HG03097 (cell line): ENCODE measurements at regions not wholly inside any gene's neighbourhood (a gene's known extent, or its start where the extent isn't known, plus 50 kb on each side); places are given as distances from the start of the nearest gene placed in this dataset.
"Not testable (repeated sequence)": the region's sequence is repeated elsewhere in the genome, so short reads cannot be mapped to it uniquely, and the experiment has no call there.

Experiments used
- ATAC-seq: cut with Tn5 transposase; IDR thresholded peaks from one replicate; pipeline ENCODE4 v1.9.1; 2021; ENCODE audit not compliant: unreplicated experiment, low FRiP score

- no peak for ATAC-seq
Observed at GRCh38 chrX:9370893-9371292, 94.0 kb upstream of the TBL1X start.

GRCh38 chrX:9372866-9373265 is 92.0 kb upstream of the TBL1X start:
- ATAC-seq: no peak

GRCh38 chrX:9373789-9374188 is 91.1 kb upstream of the TBL1X start:
- ATAC-seq: no peak

GRCh38 chrX:9374555-9374954 is 90.3 kb upstream of the TBL1X start:
- no peak for ATAC-seq

GRCh38 chrX:9376111-9376510 is 88.7 kb upstream of the TBL1X start:
- ATAC-seq: no peak

- ATAC-seq: not testable (repeated sequence)
Observed at GRCh38 chrX:9377216-9377615, 87.6 kb upstream of the TBL1X start.

GRCh38 chrX:9378980-9379696 is 85.7 kb upstream of the TBL1X start:
- no peak for ATAC-seq

- no peak for ATAC-seq
Observed at GRCh38 chrX:9379697-9380551, 84.9 kb upstream of the TBL1X start.

GRCh38 chrX:9383655-9384054 is 81.2 kb upstream of the TBL1X start:
- ATAC-seq: no peak

- no peak for ATAC-seq
Observed at GRCh38 chrX:9388450-9388849, 76.4 kb upstream of the TBL1X start.

- no peak for ATAC-seq
Observed at GRCh38 chrX:9390121-9390520, 74.7 kb upstream of the TBL1X start.

GRCh38 chrX:9390693-9391368 is 74.0 kb upstream of the TBL1X start:
- ATAC-seq: no peak

GRCh38 chrX:9392445-9392844 is 72.4 kb upstream of the TBL1X start:
- ATAC-seq: no peak

GRCh38 chrX:9393571-9393970 is 71.3 kb upstream of the TBL1X start:
- no peak for ATAC-seq

- no peak for ATAC-seq
Observed at GRCh38 chrX:9394212-9394611, 70.6 kb upstream of the TBL1X start.

- ATAC-seq: no peak
Observed at GRCh38 chrX:9396930-9397329, 67.9 kb upstream of the TBL1X start.

- ATAC-seq: no peak
Observed at GRCh38 chrX:9401051-9401450, 63.8 kb upstream of the TBL1X start.

GRCh38 chrX:9403374-9403773 is 61.5 kb upstream of the TBL1X start:
- ATAC-seq: no peak

- ATAC-seq: not testable (repeated sequence)
Observed at GRCh38 chrX:9405635-9406034, 59.2 kb upstream of the TBL1X start.

- not testable (repeated sequence) for ATAC-seq
Observed at GRCh38 chrX:9410889-9411288, 54.0 kb upstream of the TBL1X start.

GRCh38 chrX:9411682-9412081 is 53.2 kb upstream of the TBL1X start:
- not testable (repeated sequence) for ATAC-seq
